Esophagus muscularis mucosa (tissue), 4 donors: ENCODE measurements at regions not wholly inside any gene's neighbourhood (a gene's known extent, or its start where the extent isn't known, plus 50 kb on each side); places are given as distances from the start of the nearest gene placed in this dataset.

Source experiments
- DNase-seq: peaks from one replicate; pipeline ENCODE4 v3.0.0-alpha.2; 2017; ENCODE audit errors: extremely low spot score
- H3K27ac ChIP-seq, 4 donors: fragments of 200-600 bp; sonication (generic); replicated peaks in 1 of 4; 1 replicate in 3 of 4; 2 replicates in 1 of 4; pipeline ENCODE4 v1.5.1; 2016 to 2019; ENCODE audit warnings: mild to moderate bottlenecking in 1 of 4
- H3K27me3 ChIP-seq, 4 donors: fragments of 200-600 bp; sonication (generic); one replicate each; pipeline versions ENCODE4 v1.5.1 to v1.6.0; 2016 to 2019
- H3K36me3 ChIP-seq, 4 donors: fragments of 200-600 bp; sonication (generic); one replicate each; pipeline ENCODE4 v1.5.1; 2016 to 2019
- H3K4me1 ChIP-seq, 4 donors: fragments of 200-600 bp; sonication (generic); one replicate each; pipeline ENCODE4 v1.5.1; 2016 to 2019
- H3K4me3 ChIP-seq, 4 donors: fragments of 200-600 bp; sonication (generic); 1 replicate in 2 of 4; 2 replicates in 2 of 4; pipeline ENCODE4 v1.5.1; 2016 to 2019; ENCODE audit warnings: mild to moderate bottlenecking in 4 of 4, moderate library complexity in 1 of 4
- H3K9me3 ChIP-seq, 4 donors: fragments of 200-600 bp; sonication (generic); 1 replicate in 3 of 4; 2 replicates in 1 of 4; pipeline ENCODE4 v1.5.1; 2016 to 2019
- EP300 ChIP-seq: sonication (generic); formaldehyde crosslinking; IDR thresholded peaks from one replicate; pipeline ENCODE4 v1.6.1; 2017; ENCODE audit warnings: antibody characterized with exemption
- POLR2A ChIP-seq: fragments of 450-650 bp; IDR thresholded peaks from one replicate; pipeline ENCODE4 v1.6.1; 2017; ENCODE audit warnings: antibody characterized with exemption, moderate library complexity, mild to moderate bottlenecking, low read depth
- POLR2AphosphoS5 ChIP-seq, 2 donors: sonication (generic); formaldehyde crosslinking; IDR thresholded peaks; one replicate each; pipeline ENCODE4 v1.6.1; 2017; ENCODE audit warnings: antibody characterized with exemption in 2 of 2
- WGBS: methylation state at CpG from one replicate; pipeline ENCODE4 v1.1.5; 2018; 5-methylcytosine and 5-hydroxymethylcytosine counted together
- intact Hi-C: fragments of 100-400 bp; cut with DNase I; formaldehyde crosslinking; loops from one replicate; pipeline ENCODE4 v1.15.1; 2023
- TF ChIP-seq, protein P1 (sequence below), 3 experiments: fragments of 200-600 bp in 2 of 3; fragments of 450-650 bp in 1 of 3; sonication (generic) in 2 of 3; IDR thresholded peaks; one replicate each; pipeline ENCODE4 v1.5.1; 2017 to 2019; ENCODE audit warnings: antibody characterized with exemption in 3 of 3, mild to moderate bottlenecking in 2 of 3, moderate library complexity in 1 of 3

DNA sequence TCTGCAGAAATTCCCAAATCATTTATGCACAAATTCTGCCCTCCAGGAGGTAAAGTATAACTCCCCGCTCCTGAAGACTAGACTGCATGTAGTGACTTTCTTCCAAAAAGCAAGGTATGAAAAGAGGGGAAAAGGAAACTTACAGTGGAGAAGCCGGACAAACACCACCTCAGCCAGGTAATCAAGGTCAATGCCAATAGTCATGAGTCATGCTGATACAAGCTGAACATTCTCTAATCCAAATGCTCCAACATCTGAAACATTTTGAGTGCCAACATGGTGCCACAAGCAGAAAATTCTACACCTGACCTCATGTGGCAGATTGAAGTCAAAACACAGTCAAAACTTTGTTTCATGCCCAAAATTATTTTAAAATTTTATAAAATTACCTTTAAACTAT is 165.6 kb downstream of the FOXA2 start:
- WGBS: 79% methylated on average over 2 of the region's 2 CpGs
- Histone ChIP-seq H3K27me3 (peaks cover 0 to 3% (median 0%) of the 10 kb centered on the region in 4 donors), H3K9me3 (no peaks in the 10 kb centered on the region), H3K4me1 (no peaks in the 10 kb centered on the region), H3K4me3 (no peak overlapping the region), H3K27ac (no peak overlapping the region), H3K36me3 (no peaks in the 10 kb centered on the region)
- TF ChIP-seq EP300 (no peak), POLR2AphosphoS5 (IDR thresholded peaks at IDR 0.05) (no peak), POLR2A (no peak)
- TF ChIP-seq, protein P1, sequence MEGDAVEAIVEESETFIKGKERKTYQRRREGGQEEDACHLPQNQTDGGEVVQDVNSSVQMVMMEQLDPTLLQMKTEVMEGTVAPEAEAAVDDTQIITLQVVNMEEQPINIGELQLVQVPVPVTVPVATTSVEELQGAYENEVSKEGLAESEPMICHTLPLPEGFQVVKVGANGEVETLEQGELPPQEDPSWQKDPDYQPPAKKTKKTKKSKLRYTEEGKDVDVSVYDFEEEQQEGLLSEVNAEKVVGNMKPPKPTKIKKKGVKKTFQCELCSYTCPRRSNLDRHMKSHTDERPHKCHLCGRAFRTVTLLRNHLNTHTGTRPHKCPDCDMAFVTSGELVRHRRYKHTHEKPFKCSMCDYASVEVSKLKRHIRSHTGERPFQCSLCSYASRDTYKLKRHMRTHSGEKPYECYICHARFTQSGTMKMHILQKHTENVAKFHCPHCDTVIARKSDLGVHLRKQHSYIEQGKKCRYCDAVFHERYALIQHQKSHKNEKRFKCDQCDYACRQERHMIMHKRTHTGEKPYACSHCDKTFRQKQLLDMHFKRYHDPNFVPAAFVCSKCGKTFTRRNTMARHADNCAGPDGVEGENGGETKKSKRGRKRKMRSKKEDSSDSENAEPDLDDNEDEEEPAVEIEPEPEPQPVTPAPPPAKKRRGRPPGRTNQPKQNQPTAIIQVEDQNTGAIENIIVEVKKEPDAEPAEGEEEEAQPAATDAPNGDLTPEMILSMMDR (IDR thresholded peaks at IDR 0.05): no peak
- intact Hi-C loops: no loop called here
- DNase-seq: no peak

DNA sequence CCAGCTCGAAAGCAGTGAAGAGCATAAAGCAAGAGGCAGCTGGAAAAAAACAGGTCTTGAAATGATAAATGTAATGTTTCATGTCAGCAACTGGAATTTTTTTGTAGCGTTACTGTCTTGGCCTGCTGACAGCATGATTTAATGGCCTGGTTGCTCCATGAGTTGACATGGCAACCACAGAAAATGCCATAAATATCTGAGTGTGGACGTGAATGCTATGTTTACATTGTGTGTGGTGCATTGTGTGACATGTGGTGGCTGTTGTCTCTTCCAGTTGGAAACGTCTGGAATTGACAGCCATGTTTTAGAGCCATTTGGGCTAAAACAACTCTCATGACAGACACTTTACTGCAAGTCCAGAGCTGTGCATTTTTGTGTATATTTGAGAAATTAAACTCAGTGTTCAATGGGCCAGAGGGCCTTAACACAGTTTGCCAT is 170.0 kb downstream of the FOXA2 start:
- Histone ChIP-seq H3K27me3 (no peaks in the 10 kb centered on the region), H3K4me3 (no peak overlapping the region), H3K4me1 (no peaks in the 10 kb centered on the region), H3K27ac (no peak overlapping the region), H3K9me3 (no peaks in the 10 kb centered on the region), H3K36me3 (no peaks in the 10 kb centered on the region)
- TF ChIP-seq POLR2A: no peak
- TF ChIP-seq, protein P1 (IDR thresholded peaks at IDR 0.05): no peak
- no peak for TF ChIP-seq EP300
- no peak for TF ChIP-seq POLR2AphosphoS5 (IDR thresholded peaks at IDR 0.05)
- intact Hi-C loops: no loop called here
- no peak for DNase-seq
- WGBS: 18% methylated on average over 4 of the region's 4 CpGs

DNA sequence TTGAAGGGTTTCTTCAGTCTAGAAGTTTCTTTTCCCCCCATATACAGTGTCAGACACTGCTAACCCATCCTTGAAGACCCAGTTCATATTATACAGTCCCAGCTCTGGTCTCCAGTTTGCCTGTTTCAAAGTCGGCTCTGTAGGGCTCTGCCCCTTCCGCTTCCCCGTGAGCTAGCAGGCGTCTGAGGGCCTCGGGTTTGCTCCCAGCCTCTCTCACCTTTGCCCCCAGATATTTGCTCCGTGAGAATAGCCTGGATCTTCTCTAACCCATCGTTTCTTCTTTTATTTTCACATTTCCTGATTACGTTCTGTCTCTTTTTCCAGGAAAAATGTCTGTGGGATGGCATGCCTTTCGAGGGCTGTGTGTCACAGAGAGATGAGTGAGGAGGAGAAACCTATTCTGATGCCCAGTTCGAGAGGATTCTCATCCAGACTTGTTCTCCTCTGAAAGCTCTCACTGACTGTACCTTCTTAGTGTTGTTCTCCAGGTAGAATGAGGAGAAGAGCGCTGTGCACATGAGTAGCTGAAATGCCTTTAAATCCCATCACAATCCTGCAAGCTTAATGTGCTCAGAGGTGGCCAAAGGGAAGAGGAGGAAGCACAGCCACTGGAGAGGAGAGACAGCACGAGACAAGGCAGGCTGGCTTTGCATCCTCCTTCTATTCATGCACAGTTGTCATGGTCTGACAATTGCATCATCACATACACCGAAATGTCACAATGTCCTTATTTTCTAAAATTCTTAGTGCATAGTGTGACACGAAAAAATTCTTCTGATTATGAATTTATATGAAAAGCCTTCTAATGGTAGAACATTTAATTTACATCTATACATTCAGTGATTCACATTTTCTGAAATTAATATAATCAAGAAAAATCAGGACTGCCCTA is 171.1 kb downstream of the FOXA2 start:
- H3K27me3 ChIP-seq: no peaks in the 10 kb centered on the region
- intact Hi-C loops: no loop called here
- 67% methylated on average over 14 of the region's 14 CpGs for WGBS
- H3K27ac ChIP-seq: no peak overlapping the region
- H3K4me1 ChIP-seq: no peaks in the 10 kb centered on the region
- TF ChIP-seq, protein P1 (IDR thresholded peaks at IDR 0.05): no peak
- no peak for TF ChIP-seq POLR2AphosphoS5 (IDR thresholded peaks at IDR 0.05)
- TF ChIP-seq EP300: no peak
- TF ChIP-seq POLR2A: no peak
- no peaks in the 10 kb centered on the region for H3K9me3 ChIP-seq
- no peak overlapping the region for H3K4me3 ChIP-seq
- no peaks in the 10 kb centered on the region for H3K36me3 ChIP-seq
- no peak for DNase-seq

DNA sequence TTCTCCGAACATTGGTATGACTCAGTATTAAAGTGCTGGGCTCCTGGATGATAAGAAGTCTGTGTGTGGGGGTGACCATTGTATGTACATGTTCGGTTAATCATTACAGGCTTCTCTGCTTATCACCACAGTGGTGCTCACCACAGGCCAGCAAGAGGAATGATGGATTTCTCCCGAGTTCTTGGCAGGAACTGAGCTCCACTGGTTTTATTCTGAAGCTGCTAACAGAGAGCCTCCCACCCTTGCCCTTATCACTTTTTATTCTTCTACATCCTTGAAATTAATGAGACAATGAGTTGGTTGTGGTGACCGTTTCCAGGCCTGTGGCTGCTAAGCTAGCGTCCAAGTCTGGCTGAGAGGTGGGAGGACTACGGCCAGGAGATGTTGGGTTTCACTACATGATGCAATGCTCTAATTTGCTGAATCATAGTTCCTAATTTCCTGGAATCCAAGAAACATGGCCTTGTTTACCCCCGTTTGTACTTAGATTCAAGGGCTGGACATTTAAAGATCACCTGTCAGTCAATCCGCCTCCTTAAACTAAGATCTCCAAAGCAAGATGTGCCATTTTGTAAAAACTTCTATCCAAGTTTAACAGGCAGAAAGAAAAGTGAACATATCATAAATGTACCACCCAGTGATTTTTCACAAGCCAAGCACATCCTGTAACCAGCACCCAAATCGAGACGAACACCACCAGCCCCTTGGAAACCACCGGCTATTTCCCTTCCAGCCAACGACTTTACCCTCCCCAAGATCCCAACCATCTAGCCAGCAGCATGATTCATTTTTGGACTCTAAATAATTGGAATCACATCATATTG is 172.5 kb downstream of the FOXA2 start:
- 72% methylated on average over 12 of the region's 12 CpGs for WGBS
- H3K4me3 ChIP-seq: no peak overlapping the region
- H3K36me3 ChIP-seq: no peaks in the 10 kb centered on the region
- H3K9me3 ChIP-seq: no peaks in the 10 kb centered on the region
- no peak for TF ChIP-seq EP300
- peak in 1 of 2 donors; percentile 13 for TF ChIP-seq POLR2AphosphoS5 (IDR thresholded peaks at IDR 0.05)
- no peaks in the 10 kb centered on the region for H3K4me1 ChIP-seq
- intact Hi-C loops: no loop called here
- H3K27ac ChIP-seq: no peak overlapping the region
- DNase-seq: no peak
- H3K27me3 ChIP-seq: peaks cover 0 to 5% (median 0%) of the 10 kb centered on the region in 4 donors

DNA sequence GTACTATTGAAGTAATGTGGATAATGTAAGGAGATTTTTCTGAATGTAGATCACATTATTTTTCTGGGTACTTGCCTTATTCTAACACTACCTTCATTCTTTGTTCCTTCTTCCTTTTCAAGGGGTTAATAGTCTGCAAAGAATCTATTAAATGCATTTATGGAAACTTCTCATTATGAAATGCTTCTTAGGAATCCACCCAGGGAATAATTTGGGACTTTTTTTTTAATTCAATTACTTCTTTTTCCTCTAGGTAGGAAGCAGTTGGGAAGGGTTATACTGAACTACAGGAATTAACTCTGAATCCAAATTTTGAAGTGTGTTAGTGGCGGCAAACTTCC is 173.1 kb downstream of the FOXA2 start:
- Histone ChIP-seq H3K36me3 (no peaks in the 10 kb centered on the region), H3K4me3 (no peak overlapping the region), H3K9me3 (no peaks in the 10 kb centered on the region), H3K4me1 (no peaks in the 10 kb centered on the region), H3K27me3 (peaks cover 0 to 5% (median 0%) of the 10 kb centered on the region in 4 donors), H3K27ac (no peak overlapping the region)
- no peak for TF ChIP-seq EP300
- TF ChIP-seq, protein P1 (IDR thresholded peaks at IDR 0.05): no peak
- TF ChIP-seq POLR2A: no peak
- no peak for TF ChIP-seq POLR2AphosphoS5 (IDR thresholded peaks at IDR 0.05)
- intact Hi-C loops: no loop called here
- 70% methylated on average over 1 of the region's 1 CpG for WGBS
- DNase-seq: no peak
